T47D (cell line): ENCODE measurements at regions not wholly inside any gene's neighbourhood (a gene's known extent, or its start where the extent isn't known, plus 50 kb on each side); places are given as distances from the start of the nearest gene placed in this dataset.
"Not testable (repeated sequence)": the region's sequence is repeated elsewhere in the genome, so short reads cannot be mapped to it uniquely, and the experiment has no call there.

Source experiments
- DNase-seq, 2 experiments: peaks; one replicate each; pipeline versions ENCODE4 v3.0.0 to v3.0.0-alpha.2; 2011 to 2012; ENCODE audit warnings: low read depth in 1 of 2, low spot score in 1 of 2
- JUND ChIP-seq: IDR thresholded peaks from 2 replicates; pipeline ENCODE4 v1.6.1; 2012; ENCODE audit warnings: low read depth
- in situ Hi-C: cut with HindIII; loops from 2 replicates; pipeline ENCODE4 v1.10.0; 2016; ENCODE audit warnings: low sequenced_read_pairs, low pct_unique_long_range_greater_than_20kb

DNA sequence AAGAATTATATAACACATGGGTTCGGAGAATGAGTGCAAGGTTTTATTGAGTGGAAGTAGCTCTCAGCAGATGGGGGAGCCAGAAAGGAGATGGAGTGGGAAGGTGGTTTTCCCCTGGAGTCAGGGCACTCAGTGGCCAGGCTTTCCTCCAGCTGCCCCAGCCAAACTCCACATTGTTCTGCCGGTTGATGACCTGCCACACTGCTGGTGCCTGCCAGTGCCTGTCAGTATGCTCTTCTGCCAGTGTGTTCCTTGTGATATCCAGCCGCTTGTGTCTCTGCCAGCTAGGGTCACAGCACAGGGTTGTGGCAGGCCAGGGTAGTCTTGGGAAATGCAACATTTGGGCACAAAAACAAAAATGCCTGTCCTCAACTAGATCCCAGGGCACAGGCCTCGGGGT, 604.8 kb upstream of the TECRL start:
- no peak for DNase-seq
- TF ChIP-seq JUND: no peak
- in situ Hi-C loops: no loop called here

DNA sequence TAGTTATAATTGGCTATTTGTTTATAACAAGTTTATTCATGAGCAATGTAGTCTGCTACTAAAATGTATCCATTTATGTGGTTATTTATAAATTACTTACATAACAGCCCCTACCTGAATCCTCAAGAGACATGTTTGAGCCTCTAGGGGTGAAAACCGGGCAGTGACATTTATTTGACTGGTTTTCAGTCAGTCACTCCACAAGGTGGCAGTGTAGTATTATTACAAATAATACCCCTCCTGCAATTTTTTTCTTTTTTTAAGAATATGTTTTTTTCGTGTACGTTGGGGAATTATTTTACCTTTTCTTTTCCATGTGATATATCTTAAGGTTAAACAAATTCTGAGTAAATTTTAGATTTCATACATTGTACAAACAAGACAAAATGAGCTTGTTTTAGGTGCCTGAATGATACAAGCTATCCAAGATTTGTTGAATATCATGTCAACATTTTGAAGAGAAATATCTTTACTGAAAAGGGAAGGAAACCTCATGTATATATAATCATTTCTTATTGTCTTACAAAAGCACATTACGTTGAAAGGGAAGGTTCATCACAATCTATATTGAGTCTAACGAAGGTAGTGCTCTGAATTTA, 598.7 kb upstream of the TECRL start:
- no peak for TF ChIP-seq JUND
- in situ Hi-C loops: no loop called here
- peak; percentile 1 to 65 for DNase-seq

DNA sequence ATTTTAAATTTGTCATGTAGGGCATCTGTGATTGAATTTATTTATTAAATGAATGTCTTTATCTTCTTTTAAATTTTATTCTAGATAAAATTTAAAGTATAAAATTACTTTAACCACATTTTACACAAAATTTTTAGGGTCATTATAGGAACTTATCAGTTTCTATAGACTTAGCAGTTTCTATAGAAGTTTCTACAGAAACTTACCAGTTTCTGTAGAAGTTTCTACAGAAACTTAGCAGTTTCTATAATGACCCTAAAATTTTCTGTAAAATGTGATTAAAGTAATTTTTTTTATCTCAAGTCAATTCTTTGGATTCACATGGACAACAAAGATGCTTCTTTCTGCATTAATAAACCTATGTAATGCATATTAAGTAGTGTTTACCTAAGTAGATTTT, 565.9 kb upstream of the TECRL start:
- no peak for DNase-seq
- in situ Hi-C loops: no loop called here
- TF ChIP-seq JUND: no peak

DNA sequence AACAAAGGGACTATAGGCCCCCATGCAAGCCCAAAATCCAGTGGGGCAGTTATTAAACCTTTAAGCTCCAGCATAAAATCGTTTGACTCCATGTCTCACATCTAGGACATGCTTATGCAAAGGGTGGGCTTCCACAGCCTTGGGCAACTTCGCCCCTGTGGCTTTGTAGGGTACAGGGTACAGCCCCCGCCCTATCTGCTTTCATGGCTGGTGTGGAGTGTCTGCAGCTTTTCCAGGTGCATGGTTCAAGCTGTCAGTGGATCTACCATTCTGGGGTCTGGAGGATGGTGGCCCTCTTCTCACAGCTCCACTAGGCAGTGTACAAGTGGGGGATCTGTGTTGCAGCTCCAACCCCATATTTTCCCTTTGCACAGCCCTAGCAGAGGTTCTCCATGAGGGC, 559.8 kb upstream of the TECRL start:
- in situ Hi-C loops: no loop called here

DNA sequence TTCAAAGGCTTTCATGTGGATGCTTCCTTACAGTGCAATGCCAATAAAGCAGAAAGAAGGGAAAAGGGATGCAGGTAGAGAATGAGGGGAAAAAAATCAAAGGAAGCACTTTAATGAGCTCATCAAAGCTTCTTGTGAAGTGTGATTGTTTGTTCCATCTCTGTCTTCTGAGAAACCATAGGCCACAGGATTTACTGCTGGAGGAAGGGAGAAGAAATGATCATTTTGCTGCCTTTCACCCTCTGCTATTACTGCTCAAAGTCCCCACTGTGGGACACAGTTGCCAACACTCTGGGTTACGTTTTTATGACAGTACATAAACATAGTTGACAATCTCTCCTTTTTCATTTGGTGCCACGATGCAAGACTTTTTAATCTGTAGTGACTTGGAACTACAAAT, 558.0 kb upstream of the TECRL start:
- no peak for TF ChIP-seq JUND
- in situ Hi-C loops: no loop called here
- no peak for DNase-seq

More for the DNA sequence above, 559.8 kb upstream of the TECRL start:
- TF ChIP-seq JUND: no peak
- no peak for DNase-seq

DNA sequence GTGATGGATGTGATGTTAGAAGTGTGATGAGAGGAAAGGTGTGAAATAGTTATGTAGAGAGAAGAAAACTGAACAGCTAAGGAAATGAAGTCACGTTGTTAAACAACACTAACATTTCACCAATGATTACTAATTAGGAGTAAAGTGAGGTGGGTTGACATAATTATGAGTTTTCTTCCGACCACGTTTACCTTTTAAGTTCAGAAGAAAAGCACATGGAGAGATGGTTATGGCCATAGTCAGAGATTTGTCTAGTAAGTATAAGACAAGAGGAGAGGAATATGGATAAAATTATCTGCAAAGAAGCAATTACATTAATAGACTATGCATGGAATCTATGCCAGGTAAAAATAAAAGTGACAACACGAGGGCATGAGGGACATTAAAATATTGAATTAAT, 551.3 kb upstream of the TECRL start:
- no peak for DNase-seq
- in situ Hi-C loops: no loop called here
- no peak for TF ChIP-seq JUND

DNA sequence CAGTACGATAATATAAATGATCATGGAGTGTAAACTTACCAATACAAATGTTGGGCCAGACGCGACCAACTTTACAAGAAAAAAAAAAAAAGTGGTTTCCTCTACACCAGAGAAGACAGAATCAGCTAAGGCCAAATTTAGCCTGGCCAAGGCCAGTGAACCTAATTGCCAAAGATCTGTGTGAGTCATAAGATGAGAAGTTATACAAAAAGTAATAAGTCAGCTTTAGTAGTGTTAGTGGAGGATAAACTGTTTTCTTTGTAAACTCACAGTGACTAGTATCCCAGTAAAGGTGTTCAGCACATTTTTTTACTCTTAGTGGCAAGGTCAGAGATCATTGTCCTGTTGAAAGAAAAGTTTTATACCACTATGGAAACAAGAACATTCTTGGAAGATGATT, 531.4 kb upstream of the TECRL start:
- DNase-seq: no peak
- in situ Hi-C loops: no loop called here
- TF ChIP-seq JUND: no peak

DNA sequence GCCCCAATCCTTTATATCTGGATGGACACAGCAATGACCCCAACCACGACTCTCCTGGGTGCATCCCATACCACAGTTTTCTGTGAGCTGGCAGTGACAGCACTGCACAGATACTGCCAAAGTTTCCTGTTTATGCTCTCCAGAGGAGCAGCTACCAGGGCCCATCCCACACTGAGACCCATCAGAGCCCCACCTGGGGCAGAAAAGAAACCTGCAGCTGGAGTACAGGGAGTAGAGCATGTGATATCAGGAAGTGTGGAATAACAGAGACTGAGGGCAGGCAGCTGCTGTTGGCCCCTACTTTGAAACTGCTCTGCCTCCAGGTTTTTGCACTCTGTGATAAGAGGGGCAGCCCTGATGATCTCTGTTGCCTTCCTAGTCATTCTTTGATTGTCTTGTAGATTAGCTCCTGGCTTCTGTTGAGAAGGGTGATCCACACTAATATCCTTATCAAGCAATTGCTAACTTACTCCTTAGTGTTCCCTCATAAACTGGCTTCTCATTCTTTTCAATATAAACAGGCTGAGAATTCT, 526.3 kb upstream of the TECRL start:
- no peak for DNase-seq
- in situ Hi-C loops: no loop called here
- TF ChIP-seq JUND: no peak

DNA sequence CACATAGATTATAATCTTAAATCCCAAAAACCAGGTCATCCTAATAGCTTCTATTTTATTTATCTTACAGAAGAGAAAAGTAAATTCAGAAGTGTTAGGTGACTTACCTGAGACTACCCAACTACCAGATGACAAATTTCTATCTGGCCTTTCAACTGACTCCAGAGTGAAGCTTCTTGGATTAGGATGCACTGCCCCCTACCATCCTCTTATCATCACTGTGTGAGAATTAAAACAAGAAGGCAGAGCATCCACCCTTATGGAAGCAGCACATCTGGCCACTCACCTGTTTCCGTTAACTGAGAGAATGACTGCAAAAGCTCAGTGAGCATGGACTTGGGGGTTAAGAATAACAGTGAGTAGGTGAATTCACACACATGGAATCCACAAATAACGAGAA, 502.6 kb upstream of the TECRL start:
- no peak for TF ChIP-seq JUND
- in situ Hi-C loops: no loop called here
- DNase-seq: peak in 1 of 2 experiments; percentile 2

DNA sequence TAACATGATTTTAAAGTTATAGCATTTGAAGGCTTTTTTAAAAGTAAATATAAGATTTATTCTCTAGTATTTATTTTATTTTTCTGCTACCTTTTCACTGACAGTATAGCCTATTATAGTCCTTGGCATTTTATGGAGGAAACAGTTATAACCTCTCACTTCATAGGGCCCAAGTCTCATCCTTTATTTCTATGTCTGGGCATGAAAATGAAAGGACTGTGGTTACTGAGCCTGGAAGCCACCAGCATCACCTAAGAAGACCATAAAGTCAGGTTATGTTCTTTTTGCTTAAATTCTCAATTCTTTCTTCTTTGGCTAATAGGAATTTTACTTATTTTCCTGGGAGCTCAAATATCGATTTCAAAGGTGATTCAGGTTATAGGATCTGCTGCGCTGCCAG, 494.7 kb upstream of the TECRL start:
- no peak for DNase-seq
- no peak for TF ChIP-seq JUND
- in situ Hi-C loops: no loop called here

DNA sequence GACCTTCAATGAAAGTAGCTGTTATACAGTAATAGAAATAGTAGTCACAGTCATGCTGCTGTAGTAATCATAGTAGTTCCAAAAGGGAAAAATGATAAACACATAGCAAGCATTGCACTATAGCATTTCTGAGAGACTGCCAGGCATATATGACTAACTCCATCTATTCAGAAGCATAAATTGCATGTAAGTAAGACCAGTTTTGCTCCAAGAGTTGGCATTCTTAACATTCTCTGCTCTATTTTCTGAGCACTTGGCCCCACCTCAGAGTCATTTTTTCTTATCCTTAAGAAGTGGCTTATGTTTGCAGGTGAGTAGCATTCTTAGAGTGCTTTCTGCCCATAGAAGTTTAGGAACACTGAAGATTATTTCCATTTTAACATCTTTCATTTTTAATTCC, 490.3 kb upstream of the TECRL start:
- TF ChIP-seq JUND: no peak
- in situ Hi-C loops: no loop called here
- no peak for DNase-seq

DNA sequence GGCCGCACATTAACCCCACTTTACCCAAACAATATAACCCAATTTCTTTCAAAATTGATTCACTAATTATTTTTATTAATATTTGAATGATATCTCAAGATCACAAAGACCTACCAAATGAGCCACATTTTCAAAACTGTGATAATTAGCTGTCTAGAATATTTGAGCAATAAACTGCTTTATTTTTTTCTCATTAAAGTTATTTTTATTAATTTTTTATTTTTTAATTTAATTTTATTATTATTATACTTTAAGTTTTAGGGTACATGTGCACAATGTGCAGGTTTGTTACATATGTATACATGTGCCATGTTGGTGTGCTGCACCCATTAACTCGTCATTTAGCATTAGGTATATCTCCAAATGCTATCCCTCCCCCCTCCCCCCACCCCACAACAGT, 489.8 kb upstream of the TECRL start:
- in situ Hi-C loops, DNase-seq: not testable (repeated sequence)

DNA sequence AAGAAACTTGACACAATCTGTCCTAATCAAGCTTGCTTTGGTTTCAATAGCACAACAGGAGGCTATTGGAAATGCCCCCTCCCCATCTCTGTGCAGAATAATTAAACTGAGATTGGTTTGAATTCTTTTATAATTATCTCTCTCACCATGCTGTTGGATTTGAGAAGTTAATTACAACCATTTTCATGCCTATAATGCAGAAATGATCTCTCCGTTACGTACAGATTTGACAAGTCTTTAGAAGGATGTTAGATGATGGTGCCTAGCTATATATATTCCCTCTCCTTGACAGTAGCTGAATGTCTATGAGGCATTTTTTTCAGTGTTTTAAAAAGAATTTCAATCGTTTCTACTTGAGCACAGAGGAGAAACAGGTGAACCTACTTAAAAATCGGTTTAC, 488.4 kb upstream of the TECRL start:
- TF ChIP-seq JUND: no peak
- no peak for DNase-seq
- in situ Hi-C loops: no loop called here

DNA sequence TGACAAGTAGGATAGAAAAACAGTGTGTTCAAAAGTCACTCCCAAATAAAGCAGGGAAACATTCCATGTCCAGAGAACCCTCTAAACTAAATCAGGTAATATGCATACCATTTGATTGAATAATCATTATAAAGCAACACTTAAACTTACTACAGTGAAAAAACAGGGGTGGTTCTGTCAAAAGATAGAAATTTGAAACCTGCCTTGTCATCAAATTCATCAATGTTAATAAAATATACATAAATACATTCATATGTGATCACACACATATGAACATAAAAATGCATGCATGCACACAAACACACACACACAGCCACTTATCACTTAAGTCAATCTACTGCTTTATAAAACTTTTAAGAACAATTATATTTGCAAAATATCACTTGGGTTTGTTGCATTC, 485.8 kb upstream of the TECRL start:
- no peak for DNase-seq
- no peak for TF ChIP-seq JUND
- in situ Hi-C loops: no loop called here
